ENCODE measurements at regions not wholly inside any gene's neighbourhood (a gene's known extent, or its start where the extent isn't known, plus 50 kb on each side); places are given as distances from the start of the nearest gene placed in this dataset.

DNA sequence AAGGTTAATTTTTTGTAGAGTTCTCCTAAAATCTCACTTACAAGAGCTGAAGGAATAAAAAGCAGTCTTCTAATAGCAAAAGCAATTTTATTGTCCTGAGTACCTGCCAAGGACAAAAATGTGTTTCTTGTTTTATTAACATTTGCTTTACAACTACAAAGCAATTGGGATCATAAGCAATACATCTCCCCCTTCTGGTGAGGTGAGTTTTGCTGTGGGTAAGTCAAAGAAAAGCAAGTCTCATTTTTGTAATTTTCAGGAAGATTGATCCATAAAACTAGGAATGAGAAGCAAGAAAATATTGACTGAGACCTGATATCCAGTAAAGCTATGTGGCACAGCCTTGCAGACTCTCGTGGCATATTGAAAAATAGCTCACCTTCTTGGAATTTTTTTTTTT is 2162.7 kb downstream of the NCAM2 start:
- H3K27ac ChIP-seq (ENCODE audit: low read depth, low read length) = no peak overlapping the region
- H4K91ac ChIP-seq (replicated peaks; ENCODE audit: insufficient read length, low read length) = no peak overlapping the region
- H2BK20ac ChIP-seq (ENCODE audit: low read length) = no peak overlapping the region
- H2AK5ac ChIP-seq (ENCODE audit: low read depth, low read length) = no peak overlapping the region
- H3K4ac ChIP-seq (replicated peaks; ENCODE audit: insufficient read length, low read depth, low read length) = no peak overlapping the region
- no peak overlapping the region for H3K4me3 ChIP-seq (ENCODE audit: extremely low read depth in 1 of 4, insufficient read depth in 2 of 4, low read depth in 3 of 4, low read length in 4 of 4)
- no peak overlapping the region for H2BK5ac ChIP-seq (ENCODE audit: low read depth, low read length)
- no peak for FAIRE-seq
- H3K9me3 ChIP-seq (ENCODE audit: insufficient read depth in 2 of 2, low read depth in 1 of 2, low read length in 1 of 2) = no peaks in the 10 kb centered on the region
- H4K5ac ChIP-seq (ENCODE audit: insufficient read length, low read depth, low read length) = no peak overlapping the region
- no peak overlapping the region for H3K9ac ChIP-seq (replicated peaks in 1 of 4; ENCODE audit: extremely low read depth in 1 of 4, low read depth in 3 of 4, low read length in 3 of 4)
- H3K23me2 ChIP-seq (ENCODE audit: low read depth, low read length) = no peaks in the 10 kb centered on the region
- WGBS, 2 experiments (ENCODE audit: extremely low coverage in 1 of 2, insufficient coverage in 1 of 2, insufficient read length in 1 of 2, insufficient replicate concordance in 2 of 2, low coverage in 1 of 2, low lambda C conversion rate in 2 of 2, missing lambda C conversion rate in 1 of 2) = 91% methylated on average over 1 of the region's 1 CpG; no CpG with 5 or more reads in 1 of the 2 experiments
- no peak overlapping the region for H4K8ac ChIP-seq (ENCODE audit: extremely low read depth, insufficient read depth, low read length)
- H2BK12ac ChIP-seq (ENCODE audit: low read depth, low read length) = no peak overlapping the region
- H4K20me1 ChIP-seq (replicated peaks in 1 of 2; ENCODE audit: control insufficient read depth in 1 of 2, insufficient read depth in 2 of 2, low read length in 2 of 2) = no peaks in the 10 kb centered on the region
- H2BK120ac ChIP-seq (replicated peaks; ENCODE audit: low read depth, low read length) = no peak overlapping the region
- H3K79me2 ChIP-seq (ENCODE audit: control insufficient read depth in 1 of 2, insufficient read depth in 2 of 2, low read length in 2 of 2) = no peaks in the 10 kb centered on the region
- no peaks in the 10 kb centered on the region for H3K79me1 ChIP-seq (ENCODE audit: low read depth, low read length)
- H2AFZ ChIP-seq (ENCODE audit: low read length) = no peak overlapping the region
- H3K36me3 ChIP-seq (ENCODE audit: control insufficient read depth in 2 of 4, insufficient read depth in 4 of 4, low read length in 3 of 4) = no peaks in the 10 kb centered on the region
- no peak overlapping the region for H3K18ac ChIP-seq (ENCODE audit: extremely low read depth, low read length)
- no peak overlapping the region for H3K56ac ChIP-seq (replicated peaks; ENCODE audit: insufficient read length, low read depth, low read length)
- no peaks in the 10 kb centered on the region for H3K4me1 ChIP-seq (replicated peaks in 1 of 4; ENCODE audit: control insufficient read depth in 3 of 4, insufficient read depth in 4 of 4, low read length in 3 of 4)
- H3K14ac ChIP-seq (ENCODE audit: insufficient read length) = no peak overlapping the region
- H2BK15ac ChIP-seq (ENCODE audit: low read length) = no peak overlapping the region
- TF ChIP-seq NANOG (IDR thresholded peaks at IDR 0.05; ENCODE audit: insufficient read depth, low read depth, low read length, poor library complexity, severe bottlenecking) = no peak
- TF ChIP-seq JUND (IDR thresholded peaks at IDR 0.05; ENCODE audit: low read length) = no peak
- no peak for TF ChIP-seq KDM4A (IDR thresholded peaks at IDR 0.05; ENCODE audit: low read depth, low read length, severe bottlenecking)
- no peak for TF ChIP-seq MAFK (IDR thresholded peaks at IDR 0.05; ENCODE audit: low read depth, low read length)
- no peak for TF ChIP-seq EP300 (IDR thresholded peaks at IDR 0.05; ENCODE audit: borderline replicate concordance in 1 of 2, low read depth in 2 of 2, low read length in 2 of 2)
- TF ChIP-seq RAD21 (IDR thresholded peaks at IDR 0.05 in 1 of 2, conservative IDR thresholded peaks at IDR 0.05 in 1 of 2; ENCODE audit: low read depth in 2 of 2, low read length in 2 of 2) = 0 out of 4 replicates have a peak, but pooled peaks of 1 of the 2 experiments have one; percentile 7
- DNase-seq (ENCODE audit: low read depth in 1 of 2, low spot score in 2 of 2) = no peak
- H3K27me3 ChIP-seq (replicated peaks in 1 of 4; ENCODE audit: control insufficient read depth in 3 of 4, extremely low read depth in 1 of 4, insufficient read depth in 3 of 4, low read length in 3 of 4) = no peaks in the 10 kb centered on the region
- ChIA-PET POLR2A (ENCODE audit: partially characterized antibody) (no interaction called here), CTCF (ENCODE audit: partially characterized antibody) (interaction anchor here (0.7 kb wide), 2 partner anchors 8 to 185 kb away, joined by 3 read pairs; no protein-coding TSS in a partner anchor)
- no peak overlapping the region for H3K4me2 ChIP-seq (ENCODE audit: insufficient read depth in 1 of 2, low read depth in 2 of 2, low read length in 2 of 2)
- H3K23ac ChIP-seq (ENCODE audit: insufficient read length) = no peak overlapping the region

Measured in H1 (cell line).